Activated naive CD4-positive, alpha-beta T cell treated with anti-CD3 and anti-CD28 coated beads, Interleukin-2, amount 10 ng/mL, durations not matched to agents 7 days and 5 days (primary cell): ENCODE measurements at regions not wholly inside any gene's neighbourhood (a gene's known extent, or its start where the extent isn't known, plus 50 kb on each side); places are given as distances from the start of the nearest gene placed in this dataset.
"Not testable (repeated sequence)": the region's sequence is repeated elsewhere in the genome, so short reads cannot be mapped to it uniquely, and the experiment has no call there.

Experiments
- CTCF ChIA-PET: fragments of 350-600 bp; sonication (Branson Sonifier 250); formaldehyde crosslinking; loops from one replicate; lab custom pipeline; 2021; ENCODE audit warnings: antibody characterized with exemption; lab: Charles Lee
- DNase-seq: peaks from one replicate; pipeline ENCODE4 v3.0.0-alpha.2; 2020
- H3K27ac Mint-ChIP-seq: one replicate; pipeline ENCODE4 v1.8.0; 2021; ENCODE audit warnings: mild to moderate bottlenecking, moderate library complexity, mixed read lengths
- H3K27me3 Mint-ChIP-seq: one replicate; pipeline ENCODE4 v1.8.0; 2021; ENCODE audit warnings: mild to moderate bottlenecking, mixed read lengths
- H3K36me3 Mint-ChIP-seq: one replicate; pipeline ENCODE4 v1.8.0; 2021; ENCODE audit warnings: mixed read lengths
- H3K4me1 Mint-ChIP-seq: one replicate; pipeline ENCODE4 v1.8.0; 2021; ENCODE audit warnings: mixed read lengths
- H3K4me3 Mint-ChIP-seq: one replicate; pipeline ENCODE4 v1.8.0; 2021; ENCODE audit warnings: mild to moderate bottlenecking, moderate library complexity, mixed read lengths
- H3K9me3 Mint-ChIP-seq: one replicate; pipeline ENCODE4 v1.8.0; 2021; ENCODE audit warnings: mixed read lengths

GRCh38 chr15:62899090-62899493 is 143.5 kb upstream of the TPM1 start:
- Mint-ChIP-seq H3K4me3 (no peak overlapping the region), H3K27me3 (peaks cover 3% of the 10 kb centered on the region), H3K27ac (no peak overlapping the region), H3K36me3 (no peaks in the 10 kb centered on the region), H3K9me3 (no peaks in the 10 kb centered on the region), H3K4me1 (no peaks in the 10 kb centered on the region)
- no peak for DNase-seq
- CTCF ChIA-PET, result no interaction called here

GRCh38 chr15:62900071-62900802 is 142.3 kb upstream of the TPM1 start:
- Mint-ChIP-seq H3K4me3 (no peak overlapping the region), H3K4me1 (no peaks in the 10 kb centered on the region), H3K9me3 (no peaks in the 10 kb centered on the region), H3K36me3 (no peaks in the 10 kb centered on the region), H3K27me3 (peaks cover 6% of the 10 kb centered on the region), H3K27ac (no peak overlapping the region)
- DNase-seq, result no peak
- CTCF ChIA-PET, result no interaction called here

- DNase-seq, result no peak
- CTCF ChIA-PET, result no interaction called here
- H3K4me3 Mint-ChIP-seq, result no peak overlapping the region
- no peaks in the 10 kb centered on the region for H3K9me3 Mint-ChIP-seq
- H3K36me3 Mint-ChIP-seq, result no peaks in the 10 kb centered on the region
- no peaks in the 10 kb centered on the region for H3K4me1 Mint-ChIP-seq
- H3K27ac Mint-ChIP-seq, result no peak overlapping the region
- H3K27me3 Mint-ChIP-seq, result peaks cover 7% of the 10 kb centered on the region
Measured at GRCh38 chr15:62901087-62901486, 141.5 kb upstream of the TPM1 start.

GRCh38 chr15:62901909-62902546 is 140.5 kb upstream of the TPM1 start:
- no peak overlapping the region for H3K27ac Mint-ChIP-seq
- no peak overlapping the region for H3K4me3 Mint-ChIP-seq
- DNase-seq, result no peak
- no peaks in the 10 kb centered on the region for H3K4me1 Mint-ChIP-seq
- no peaks in the 10 kb centered on the region for H3K36me3 Mint-ChIP-seq
- H3K9me3 Mint-ChIP-seq, result no peaks in the 10 kb centered on the region
- CTCF ChIA-PET, result no interaction called here
- H3K27me3 Mint-ChIP-seq, result peaks cover 4% of the 10 kb centered on the region

- H3K4me3 Mint-ChIP-seq, result no peak overlapping the region
- H3K27me3 Mint-ChIP-seq, result peaks cover 4% of the 10 kb centered on the region
- CTCF ChIA-PET, result no interaction called here
- no peaks in the 10 kb centered on the region for H3K9me3 Mint-ChIP-seq
- DNase-seq, result no peak
- H3K36me3 Mint-ChIP-seq, result no peaks in the 10 kb centered on the region
- no peak overlapping the region for H3K27ac Mint-ChIP-seq
- no peaks in the 10 kb centered on the region for H3K4me1 Mint-ChIP-seq
Measured at GRCh38 chr15:62902821-62903220, 139.7 kb upstream of the TPM1 start.

- CTCF ChIA-PET, result no interaction called here
Measured at GRCh38 chr15:62903437-62903836, 139.1 kb upstream of the TPM1 start.

GRCh38 chr15:62904041-62904910 is 138.3 kb upstream of the TPM1 start:
- H3K4me1 Mint-ChIP-seq, result no peaks in the 10 kb centered on the region
- DNase-seq, result no peak
- peaks cover 4% of the 10 kb centered on the region for H3K27me3 Mint-ChIP-seq
- no peaks in the 10 kb centered on the region for H3K36me3 Mint-ChIP-seq
- H3K27ac Mint-ChIP-seq, result no peak overlapping the region
- CTCF ChIA-PET, result no interaction called here
- no peaks in the 10 kb centered on the region for H3K9me3 Mint-ChIP-seq
- H3K4me3 Mint-ChIP-seq, result no peak overlapping the region

More at GRCh38 chr15:62903437-62903836, 139.1 kb upstream of the TPM1 start:
- Mint-ChIP-seq H3K4me1 (no peaks in the 10 kb centered on the region), H3K27ac (no peak overlapping the region), H3K36me3 (no peaks in the 10 kb centered on the region), H3K27me3 (peaks cover 4% of the 10 kb centered on the region), H3K9me3 (no peaks in the 10 kb centered on the region), H3K4me3 (no peak overlapping the region)
- no peak for DNase-seq

- CTCF ChIA-PET, result no interaction called here
- no peaks in the 10 kb centered on the region for H3K9me3 Mint-ChIP-seq
- H3K27me3 Mint-ChIP-seq, result peaks cover 8% of the 10 kb centered on the region
- H3K4me3 Mint-ChIP-seq, result no peak overlapping the region
- no peak overlapping the region for H3K27ac Mint-ChIP-seq
- H3K36me3 Mint-ChIP-seq, result no peaks in the 10 kb centered on the region
- no peaks in the 10 kb centered on the region for H3K4me1 Mint-ChIP-seq
- DNase-seq, result no peak
Measured at GRCh38 chr15:62906627-62907026, 135.9 kb upstream of the TPM1 start.

- Mint-ChIP-seq H3K27me3 (peaks cover 8% of the 10 kb centered on the region), H3K27ac (no peak overlapping the region), H3K36me3 (no peaks in the 10 kb centered on the region), H3K9me3 (no peaks in the 10 kb centered on the region), H3K4me3 (no peak overlapping the region), H3K4me1 (no peaks in the 10 kb centered on the region)
- CTCF ChIA-PET, result no interaction called here
- no peak for DNase-seq
Measured at GRCh38 chr15:62907275-62907674, 135.3 kb upstream of the TPM1 start.

GRCh38 chr15:62908341-62908740 is 134.2 kb upstream of the TPM1 start:
- H3K27me3 Mint-ChIP-seq, DNase-seq, H3K4me1 Mint-ChIP-seq, H3K9me3 Mint-ChIP-seq, H3K4me3 Mint-ChIP-seq, H3K36me3 Mint-ChIP-seq, H3K27ac Mint-ChIP-seq, CTCF ChIA-PET: not testable (repeated sequence)

- no peaks in the 10 kb centered on the region for H3K4me1 Mint-ChIP-seq
- H3K9me3 Mint-ChIP-seq, result no peaks in the 10 kb centered on the region
- CTCF ChIA-PET, result no interaction called here
- no peak for DNase-seq
- no peaks in the 10 kb centered on the region for H3K36me3 Mint-ChIP-seq
- peaks cover 8% of the 10 kb centered on the region for H3K27me3 Mint-ChIP-seq
- H3K27ac Mint-ChIP-seq, result no peak overlapping the region
- no peak overlapping the region for H3K4me3 Mint-ChIP-seq
Measured at GRCh38 chr15:62909257-62909656, 133.3 kb upstream of the TPM1 start.

- CTCF ChIA-PET, result interaction anchor here (0.7 kb wide), 1 partner anchor 1066 kb away, joined by 4 read pairs; no protein-coding TSS in a partner anchor
- Mint-ChIP-seq H3K27ac (no peak overlapping the region), H3K36me3 (no peaks in the 10 kb centered on the region), H3K27me3 (peaks cover 8% of the 10 kb centered on the region), H3K9me3 (no peaks in the 10 kb centered on the region), H3K4me1 (no peaks in the 10 kb centered on the region), H3K4me3 (no peak overlapping the region)
- no peak for DNase-seq
Measured at GRCh38 chr15:62912282-62912681, 130.3 kb upstream of the TPM1 start.

GRCh38 chr15:62912808-62913207 is 129.7 kb upstream of the TPM1 start:
- no peaks in the 10 kb centered on the region for H3K9me3 Mint-ChIP-seq
- CTCF ChIA-PET, result no interaction called here

GRCh38 chr15:62913246-62913645 is 129.3 kb upstream of the TPM1 start:
- CTCF ChIA-PET, result no interaction called here
- peaks cover 8% of the 10 kb centered on the region for H3K27me3 Mint-ChIP-seq
- H3K27ac Mint-ChIP-seq, result no peak overlapping the region
- H3K4me1 Mint-ChIP-seq, result no peaks in the 10 kb centered on the region
- H3K9me3 Mint-ChIP-seq, result no peaks in the 10 kb centered on the region
- no peaks in the 10 kb centered on the region for H3K36me3 Mint-ChIP-seq
- DNase-seq, result no peak
- no peak overlapping the region for H3K4me3 Mint-ChIP-seq

More at GRCh38 chr15:62912808-62913207, 129.7 kb upstream of the TPM1 start:
- H3K36me3 Mint-ChIP-seq, result no peaks in the 10 kb centered on the region
- no peak overlapping the region for H3K27ac Mint-ChIP-seq
- no peak overlapping the region for H3K4me3 Mint-ChIP-seq
- no peaks in the 10 kb centered on the region for H3K4me1 Mint-ChIP-seq
- H3K27me3 Mint-ChIP-seq, result peaks cover 8% of the 10 kb centered on the region
- no peak for DNase-seq
